ENCODE measurements at regions not wholly inside any gene's neighbourhood (a gene's known extent, or its start where the extent isn't known, plus 50 kb on each side); places are given as distances from the start of the nearest gene placed in this dataset.
"Not testable (repeated sequence)": the region's sequence is repeated elsewhere in the genome, so short reads cannot be mapped to it uniquely, and the experiment has no call there.

GRCh38 chr16:79937671-79938070 lies 337.1 kb upstream of the MAF start:
- not testable (repeated sequence) for TF ChIP-seq EZH2phosphoT487 (conservative IDR thresholded peaks at IDR 0.05; ENCODE audit: low read length); CTCF (IDR thresholded peaks at IDR 0.05; ENCODE audit: insufficient read depth, low read length, poor library complexity, severe bottlenecking)

Measured in SU-DHL-6 (cell line).